GM21390 (cell line): ENCODE measurements at regions not wholly inside any gene's neighbourhood (a gene's known extent, or its start where the extent isn't known, plus 50 kb on each side); places are given as distances from the start of the nearest gene placed in this dataset.
"Not testable (repeated sequence)": the region's sequence is repeated elsewhere in the genome, so short reads cannot be mapped to it uniquely, and the experiment has no call there.

Source experiments
- ATAC-seq: cut with Tn5 transposase; IDR thresholded peaks from one replicate; pipeline ENCODE4 v1.9.1; 2021; ENCODE audit not compliant: unreplicated experiment

DNA sequence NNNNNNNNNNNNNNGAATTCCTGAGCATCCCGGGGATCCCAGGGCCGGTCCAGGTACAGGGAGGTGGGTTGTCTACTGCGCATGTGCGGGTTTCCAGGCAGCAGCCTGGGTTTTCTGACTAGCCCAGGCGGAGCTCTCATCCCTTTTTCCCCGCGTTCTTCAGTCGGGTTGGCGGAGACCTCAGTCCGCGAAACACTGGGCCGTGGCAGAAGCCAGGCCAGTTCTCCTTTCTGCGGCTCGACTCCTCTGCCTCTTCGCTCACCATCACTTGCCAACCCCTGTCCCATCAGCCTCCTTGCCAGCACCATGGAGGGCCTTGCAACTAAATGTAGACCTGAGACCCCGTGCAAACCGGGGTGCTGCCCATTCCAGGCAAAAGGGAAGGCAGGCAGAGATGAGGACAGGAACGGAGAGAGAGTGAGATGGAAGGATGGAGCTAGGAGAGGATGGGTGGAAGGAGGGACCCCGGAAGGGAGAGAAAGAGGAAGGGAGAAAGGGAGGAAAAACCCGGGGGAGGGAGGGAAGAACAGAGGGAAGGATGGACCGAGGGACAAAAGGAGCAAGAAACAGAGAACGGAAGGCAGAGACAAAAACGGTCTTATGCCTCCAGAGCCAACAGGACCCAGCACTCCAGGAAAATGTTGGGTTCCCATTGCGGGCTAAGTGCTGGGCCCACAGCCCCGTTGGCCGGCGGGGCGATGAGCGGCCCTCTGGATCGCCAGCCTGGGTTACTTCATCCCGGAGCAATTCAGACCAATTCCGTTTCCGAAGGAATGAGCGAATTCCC, 445.4 kb upstream of the DEFB115 start:
- ATAC-seq: peak; percentile 53

DNA sequence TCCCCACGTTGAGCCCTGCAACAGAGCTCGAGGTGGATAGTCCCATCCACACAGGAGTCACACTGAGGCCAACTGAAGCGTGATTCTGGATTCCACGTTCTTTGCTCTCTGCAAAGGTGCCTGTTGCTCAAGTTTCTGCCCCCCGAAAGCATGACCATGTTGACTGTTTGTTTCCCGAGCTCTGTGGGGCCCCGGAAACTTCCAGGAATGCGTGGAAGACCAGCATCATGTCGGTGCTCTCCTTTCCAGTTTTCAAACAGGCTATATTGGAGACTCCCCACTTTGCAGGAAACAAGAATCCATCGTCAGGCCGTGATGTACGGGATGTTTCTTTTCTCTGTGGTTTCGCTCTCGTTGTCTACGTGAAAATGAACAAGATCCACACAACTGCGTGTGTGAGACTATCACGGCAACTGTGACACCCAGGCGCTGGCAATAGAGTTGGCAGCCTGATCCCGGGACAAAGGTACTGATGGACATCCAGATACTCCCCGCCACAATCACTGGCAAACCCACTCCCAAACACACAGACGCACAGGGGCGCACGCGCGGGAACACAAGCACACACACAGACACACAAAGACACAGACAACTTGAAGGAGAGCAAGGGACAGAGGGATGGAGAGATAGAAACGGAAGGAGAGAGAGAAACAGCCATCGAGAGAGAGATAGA, 444.6 kb upstream of the DEFB115 start:
- no peak for ATAC-seq

DNA sequence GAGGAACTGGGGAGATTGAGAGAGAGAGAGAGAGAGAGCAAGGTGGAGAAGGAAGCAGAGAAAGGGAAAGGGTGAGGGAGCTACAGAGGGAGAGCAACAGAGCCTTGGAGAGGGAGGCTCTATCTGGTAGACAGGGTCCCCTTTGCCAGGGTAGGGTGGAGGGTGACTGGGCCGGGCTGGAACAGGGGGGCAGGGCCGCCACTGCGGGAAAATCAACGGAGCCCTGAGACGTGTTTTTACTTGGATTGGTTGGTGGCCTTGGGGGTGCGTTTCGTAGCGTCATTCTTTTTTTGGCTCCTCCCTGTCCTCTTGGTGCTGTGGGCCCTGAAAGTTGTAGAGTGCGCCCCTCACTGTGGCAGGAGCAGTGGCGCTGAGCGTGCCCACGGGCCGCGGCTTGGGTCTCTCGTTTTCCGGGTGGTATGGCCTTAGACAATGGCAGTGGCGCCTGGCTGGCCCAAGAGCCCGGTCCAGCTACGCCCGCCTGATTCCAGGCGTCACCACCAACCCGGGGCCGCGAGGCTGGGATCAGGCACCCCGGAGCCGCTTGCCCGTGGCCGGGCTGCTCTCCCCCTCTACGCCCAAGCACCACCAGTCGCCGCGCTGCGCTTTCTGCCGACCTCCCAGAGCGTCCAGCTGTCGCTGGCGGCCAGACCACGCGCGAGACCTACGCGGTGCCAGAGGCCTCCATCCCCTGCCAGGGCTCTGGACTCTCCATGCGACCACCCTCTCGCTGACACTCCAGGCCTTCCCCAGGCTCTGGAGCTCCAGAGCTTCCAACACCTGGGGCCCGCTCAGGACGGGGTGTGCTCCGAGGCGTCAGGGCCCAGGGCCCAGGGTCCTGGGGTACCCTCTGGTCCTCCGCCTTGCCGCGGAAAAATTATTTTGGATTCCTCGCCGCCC, 443.8 kb upstream of the DEFB115 start:
- not testable (repeated sequence) for ATAC-seq

DNA sequence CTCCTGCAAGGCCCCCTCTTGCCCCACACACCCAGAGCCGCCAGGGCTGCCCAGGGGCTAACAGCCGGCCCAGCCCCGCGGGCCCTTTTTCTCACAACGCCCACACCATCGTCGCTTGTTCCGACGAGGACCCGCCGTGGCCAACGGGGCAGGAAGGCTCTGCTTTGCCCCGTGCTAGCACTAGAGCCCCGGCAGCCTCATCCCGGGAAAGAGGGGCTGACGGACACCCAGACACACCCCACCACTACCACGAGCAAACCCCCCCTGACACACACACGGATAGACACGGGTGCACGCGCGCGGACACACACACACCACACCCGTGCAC, 443.2 kb upstream of the DEFB115 start:
- ATAC-seq: not testable (repeated sequence)

DNA sequence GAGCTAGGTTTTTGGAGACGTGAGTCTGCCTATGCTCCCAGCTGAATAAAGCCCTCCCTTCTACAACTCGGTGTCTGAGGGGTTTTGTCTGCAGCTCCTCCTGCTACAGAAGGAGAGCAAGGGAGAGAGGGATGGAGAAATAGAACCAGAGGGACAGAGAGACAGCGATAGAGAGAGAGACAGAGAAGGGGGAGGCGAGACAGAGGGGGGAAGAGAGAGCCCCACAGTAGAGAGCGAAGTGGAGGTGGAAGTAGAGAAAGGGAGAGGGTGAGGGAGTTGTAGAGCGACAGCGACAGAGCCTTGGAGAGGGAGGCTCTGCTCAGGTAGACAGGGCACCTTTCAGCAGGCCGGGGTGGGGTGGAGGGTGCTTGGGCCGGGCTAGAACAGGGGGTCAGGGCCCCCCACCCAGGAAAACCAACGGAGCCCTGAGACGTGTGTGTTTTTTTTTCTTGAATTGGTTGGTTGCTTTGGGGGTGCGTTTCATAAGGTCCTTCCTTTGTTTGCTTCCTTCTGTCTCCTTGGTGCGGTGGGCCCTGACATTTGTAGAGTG, 442.4 kb upstream of the DEFB115 start:
- ATAC-seq: not testable (repeated sequence)

DNA sequence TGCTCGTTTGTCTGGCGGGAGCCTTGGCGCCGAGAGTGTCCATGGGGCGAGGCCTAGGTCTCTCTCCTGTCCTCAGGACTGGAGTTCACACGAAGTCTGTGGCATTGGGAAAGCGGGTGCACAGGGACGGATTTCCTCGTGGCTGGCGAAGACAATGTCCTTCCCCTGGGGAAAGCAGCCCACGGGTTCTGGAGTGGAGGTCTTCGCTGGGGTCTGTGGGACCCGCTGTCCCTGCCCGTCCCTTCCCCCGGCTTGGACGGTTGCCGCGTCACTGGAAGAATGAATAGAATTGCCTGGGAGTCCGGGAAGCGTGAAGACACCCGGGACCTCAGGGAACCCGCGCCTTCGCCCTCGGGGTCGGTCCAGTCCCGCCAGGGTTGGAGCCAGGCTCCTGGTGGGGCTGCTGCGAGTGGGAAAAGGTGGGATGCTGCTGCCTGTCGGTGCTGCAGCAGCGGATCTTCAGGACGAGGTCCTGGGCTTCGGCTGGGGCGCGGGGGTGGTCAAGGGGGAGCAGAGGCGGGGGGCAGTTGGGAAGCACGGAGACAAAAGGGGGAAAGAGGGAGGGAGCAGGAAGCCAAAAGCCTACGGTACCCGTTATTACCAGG, 441.8 kb upstream of the DEFB115 start:
- ATAC-seq: no peak

DNA sequence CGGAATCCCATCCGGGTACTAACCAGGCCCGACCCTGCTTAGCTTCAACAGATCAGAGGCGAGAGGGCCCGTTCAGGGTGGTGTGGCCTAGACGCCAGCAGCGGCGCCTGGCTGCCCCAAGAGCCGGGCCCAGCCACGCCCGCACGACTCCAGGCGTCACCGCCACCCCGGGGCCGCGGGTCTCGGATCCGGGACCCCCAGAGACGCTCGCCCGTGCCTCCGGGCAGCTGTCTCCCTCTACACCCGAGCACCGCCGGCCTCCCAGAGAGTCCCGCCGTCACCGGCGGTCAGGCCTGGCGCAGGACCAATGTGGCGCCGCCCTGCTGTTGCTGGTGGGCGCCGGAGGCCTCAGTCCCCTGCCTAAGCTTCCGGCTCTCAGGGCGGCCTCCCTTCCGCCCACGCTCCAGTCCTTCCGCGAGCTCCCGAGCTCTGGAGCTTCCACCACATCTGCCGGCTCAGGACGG, 441.2 kb upstream of the DEFB115 start:
- no peak for ATAC-seq

DNA sequence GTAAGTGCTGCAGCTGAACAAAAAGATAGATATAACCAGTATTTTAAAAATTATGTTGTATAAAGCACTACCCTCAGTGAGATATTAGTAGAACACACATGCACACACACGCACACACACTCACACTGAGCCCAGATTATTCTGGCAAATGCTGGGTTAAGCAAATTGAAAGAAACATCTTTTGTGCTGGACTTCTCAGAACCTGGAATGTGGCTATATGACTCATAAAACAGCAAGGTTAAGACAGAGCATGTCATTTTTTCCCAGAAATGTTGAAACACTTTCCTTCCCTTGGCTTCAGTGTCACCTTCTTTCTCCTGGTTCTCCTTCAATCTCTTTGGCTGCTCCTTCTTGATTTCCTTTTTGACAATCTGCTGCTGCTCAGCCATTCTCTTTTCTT, 435.8 kb upstream of the DEFB115 start:
- not testable (repeated sequence) for ATAC-seq

DNA sequence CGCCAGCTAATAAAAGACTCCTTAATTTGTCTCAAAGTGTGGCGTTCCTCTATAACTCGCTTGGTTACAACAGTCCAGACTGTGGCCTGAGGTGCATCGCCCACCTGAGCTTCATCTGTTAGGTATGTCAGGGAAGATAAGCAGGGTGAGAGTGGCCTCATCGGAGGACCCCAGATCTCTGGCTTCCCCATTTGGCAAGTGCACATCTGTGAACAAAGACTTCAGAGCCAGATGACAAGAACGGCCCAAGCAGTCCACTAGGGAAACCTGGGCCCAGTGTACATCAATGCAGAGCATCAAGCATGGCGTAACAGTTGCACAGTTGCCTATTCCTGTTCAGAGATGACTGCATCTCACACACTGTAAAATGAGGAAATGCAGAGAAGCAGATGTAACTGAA, 432.8 kb upstream of the DEFB115 start:
- not testable (repeated sequence) for ATAC-seq

DNA sequence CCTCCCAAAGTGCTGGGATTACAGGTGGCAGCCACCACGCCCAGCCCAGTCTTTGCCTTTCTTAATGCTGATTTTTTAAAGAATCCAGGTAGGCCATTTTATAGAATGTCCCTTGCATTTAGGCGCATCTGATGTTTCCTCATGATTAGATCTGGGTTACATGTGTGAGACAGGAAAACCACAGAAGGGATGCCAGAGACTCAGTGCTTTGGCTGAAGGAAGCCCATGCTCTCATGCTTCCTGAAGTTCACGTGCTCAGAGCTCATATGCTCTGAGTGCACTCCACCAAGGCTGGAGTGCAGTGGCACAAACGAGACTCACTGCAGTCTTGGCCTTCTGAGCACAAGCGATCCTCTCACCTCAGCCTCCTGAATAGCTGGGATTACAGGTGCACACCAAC, 411.5 kb upstream of the DEFB115 start:
- ATAC-seq: not testable (repeated sequence)

DNA sequence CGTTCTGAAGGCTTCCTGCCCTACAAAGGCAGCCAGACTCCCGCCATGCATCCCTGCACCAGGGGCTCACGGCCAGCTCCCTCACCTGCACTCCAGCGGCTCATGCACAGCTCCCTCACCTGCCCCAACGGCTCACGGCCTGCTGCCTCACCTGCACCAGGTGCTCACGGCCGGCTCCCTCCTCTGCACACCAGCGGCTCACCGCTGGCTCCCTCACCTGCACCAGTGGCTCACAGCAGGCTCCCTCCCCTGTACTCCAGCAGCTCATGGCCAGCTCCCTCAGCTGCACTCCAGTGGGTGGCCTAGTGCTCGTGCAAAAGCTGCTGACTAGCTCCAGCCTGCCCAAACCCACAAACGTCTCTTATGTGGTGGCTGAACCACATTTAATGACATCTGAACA, 389.2 kb upstream of the DEFB115 start:
- not testable (repeated sequence) for ATAC-seq

DNA sequence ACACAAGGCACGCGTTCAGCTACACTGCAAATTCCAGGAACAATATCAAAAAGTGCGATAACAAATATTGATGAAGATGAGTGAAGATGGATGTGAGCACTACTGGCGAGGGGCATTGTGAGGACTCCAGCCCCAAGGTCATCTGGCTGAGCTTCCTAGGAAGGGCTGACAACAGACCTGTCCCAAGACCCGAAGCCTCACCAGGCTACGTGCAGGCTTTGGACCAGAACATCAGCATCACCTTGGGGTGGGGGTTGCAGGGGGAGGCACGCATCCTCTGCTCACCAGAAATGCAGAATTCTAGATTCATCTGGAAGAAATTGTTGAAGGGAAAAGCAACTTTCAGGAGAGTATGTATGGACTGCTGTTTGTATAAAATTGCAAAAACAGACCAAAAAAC, 386.3 kb upstream of the DEFB115 start:
- ATAC-seq: not testable (repeated sequence)

DNA sequence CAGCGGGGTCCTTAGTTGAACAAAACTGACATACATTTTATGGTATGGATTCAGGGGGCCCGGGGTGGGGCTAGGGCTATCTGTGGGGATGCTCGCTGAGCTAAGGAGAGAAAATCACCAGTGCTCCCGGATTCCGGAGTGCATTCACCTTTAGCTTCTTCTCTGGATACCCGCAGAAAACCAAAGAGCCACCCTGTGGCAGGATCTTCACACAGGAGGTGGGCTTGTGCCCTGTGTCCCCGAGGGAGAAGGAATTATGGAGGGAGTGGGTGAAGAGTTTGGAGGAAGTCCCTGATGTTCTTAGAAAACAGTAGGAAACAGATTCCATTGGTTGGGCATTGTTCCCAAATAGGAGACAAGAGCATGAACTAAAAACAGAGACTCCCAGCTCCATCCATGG, 385.2 kb upstream of the DEFB115 start:
- ATAC-seq: not testable (repeated sequence)

DNA sequence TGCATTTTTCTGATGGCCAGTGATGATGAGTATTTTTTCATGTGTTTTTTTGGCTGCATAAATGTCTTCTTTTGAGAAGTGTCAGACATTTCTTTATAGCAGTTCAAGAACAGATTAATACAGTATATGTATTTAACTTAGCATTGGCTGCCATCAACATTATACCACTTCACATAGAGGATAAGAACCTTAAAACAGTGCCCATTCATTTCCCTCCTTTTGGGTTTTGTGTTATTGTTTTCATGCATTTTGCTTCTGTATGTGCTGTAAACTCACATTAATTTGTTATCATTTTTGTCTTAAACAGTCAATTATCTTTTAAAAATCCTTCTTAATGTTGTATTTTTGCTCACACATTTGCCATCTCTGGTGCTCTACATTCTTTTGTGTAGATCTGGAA, 381.6 kb upstream of the DEFB115 start:
- not testable (repeated sequence) for ATAC-seq

DNA sequence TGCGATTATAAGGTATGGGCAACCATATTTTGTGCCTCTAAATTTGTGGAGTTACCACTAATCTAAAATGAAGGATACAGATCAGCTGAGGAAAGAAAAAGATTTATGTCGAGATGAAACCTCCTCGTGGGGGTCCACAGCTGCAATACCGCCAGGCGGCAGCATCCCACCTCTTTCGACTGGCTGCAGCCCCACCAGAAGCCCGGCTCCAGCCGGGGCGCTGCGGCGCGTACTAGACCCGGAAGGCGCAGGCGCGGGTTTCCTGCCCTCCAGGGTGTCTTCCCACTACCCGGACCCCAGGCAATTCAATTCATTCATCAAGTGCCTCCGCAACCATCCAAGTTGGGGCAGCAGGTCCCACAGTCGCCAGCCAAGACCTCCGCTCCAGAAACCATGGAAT, 366.1 kb upstream of the DEFB115 start:
- ATAC-seq: not testable (repeated sequence)

DNA sequence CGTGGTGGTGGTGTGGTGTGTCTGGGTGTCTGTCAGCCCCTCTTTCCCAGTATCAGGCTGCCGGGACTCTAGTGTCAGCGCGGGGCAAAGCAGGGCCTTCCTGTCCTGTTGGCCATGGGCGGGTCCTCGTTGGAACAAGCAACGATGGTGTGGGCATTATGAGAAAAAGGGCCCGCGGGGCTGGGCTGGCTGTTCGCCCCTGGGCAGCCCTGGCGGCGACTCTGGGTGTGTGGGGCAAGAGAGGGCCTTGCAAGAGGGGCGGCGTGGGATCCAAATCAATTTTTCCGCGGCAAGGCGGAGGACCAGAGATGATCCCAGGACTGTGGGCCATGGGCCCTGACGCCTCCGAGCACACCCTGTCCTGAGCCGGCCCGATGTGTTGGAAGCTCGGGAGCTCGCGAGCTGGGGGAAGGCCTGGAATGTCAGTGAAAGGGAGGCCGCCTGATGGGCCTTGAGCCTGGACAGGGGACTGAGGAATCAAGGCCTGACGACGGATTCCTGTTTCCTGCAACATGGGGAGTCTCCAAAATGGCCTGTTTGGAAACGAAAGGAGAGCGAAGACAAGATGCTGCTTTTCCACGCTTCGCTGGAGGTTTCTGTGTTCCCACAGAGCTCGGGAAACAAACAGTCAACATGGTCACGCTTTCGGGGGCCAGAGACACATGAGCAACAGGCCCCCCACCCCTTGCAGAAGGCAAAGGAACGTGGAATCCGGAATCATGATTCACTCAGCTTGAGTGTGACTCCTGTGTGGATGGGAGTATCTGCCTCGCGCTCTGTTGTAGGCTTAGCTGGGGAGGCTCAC, 364.7 kb upstream of the DEFB115 start:
- ATAC-seq: no peak

DNA sequence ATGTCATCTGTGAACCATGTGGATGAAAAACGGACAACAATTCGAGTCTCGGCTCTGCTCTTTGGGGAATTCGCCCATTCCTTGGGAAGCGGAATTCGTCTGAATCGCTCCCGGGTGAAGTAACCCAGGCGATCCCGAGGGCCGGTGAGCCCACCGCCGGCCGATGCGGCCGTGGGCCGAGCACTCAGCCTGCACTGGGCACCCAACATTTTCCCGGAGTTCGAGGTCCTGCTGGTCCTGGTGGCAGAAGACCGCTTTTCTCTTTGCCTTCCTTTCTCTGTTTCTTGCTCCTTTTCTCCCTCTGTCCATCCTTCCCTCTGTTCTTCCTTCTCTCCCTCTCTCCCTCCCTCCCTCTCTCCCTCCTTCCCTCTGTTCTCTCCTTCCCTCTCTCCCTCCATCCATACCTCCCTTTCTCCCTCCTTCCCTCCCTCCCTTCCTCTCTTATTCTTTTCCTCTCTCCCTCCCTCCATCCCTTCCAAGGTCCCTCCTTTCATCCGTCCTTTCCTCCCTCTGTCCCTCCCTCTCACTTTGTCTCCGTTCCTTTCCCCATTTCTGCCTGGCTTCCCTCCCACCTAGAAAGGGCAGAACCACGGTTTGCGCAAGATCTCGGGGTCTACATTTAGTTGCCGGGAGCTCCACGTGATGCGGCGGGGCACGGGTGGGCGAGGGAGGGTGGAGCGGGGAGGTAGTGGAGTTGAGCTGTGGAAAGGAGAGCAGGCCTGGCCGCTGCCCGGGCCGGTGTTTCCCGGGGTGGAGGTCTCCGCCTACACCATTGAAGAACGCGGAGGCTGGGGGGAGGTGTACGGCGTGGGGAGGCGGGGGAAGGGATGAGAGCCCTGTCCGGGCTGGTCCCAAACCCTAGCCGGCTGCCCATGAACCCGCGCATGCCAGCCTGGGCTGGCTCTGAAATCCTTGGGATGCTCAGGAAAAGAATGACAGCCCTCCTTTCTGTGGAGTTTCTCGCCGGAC, 363.8 kb upstream of the DEFB115 start:
- not testable (repeated sequence) for ATAC-seq

DNA sequence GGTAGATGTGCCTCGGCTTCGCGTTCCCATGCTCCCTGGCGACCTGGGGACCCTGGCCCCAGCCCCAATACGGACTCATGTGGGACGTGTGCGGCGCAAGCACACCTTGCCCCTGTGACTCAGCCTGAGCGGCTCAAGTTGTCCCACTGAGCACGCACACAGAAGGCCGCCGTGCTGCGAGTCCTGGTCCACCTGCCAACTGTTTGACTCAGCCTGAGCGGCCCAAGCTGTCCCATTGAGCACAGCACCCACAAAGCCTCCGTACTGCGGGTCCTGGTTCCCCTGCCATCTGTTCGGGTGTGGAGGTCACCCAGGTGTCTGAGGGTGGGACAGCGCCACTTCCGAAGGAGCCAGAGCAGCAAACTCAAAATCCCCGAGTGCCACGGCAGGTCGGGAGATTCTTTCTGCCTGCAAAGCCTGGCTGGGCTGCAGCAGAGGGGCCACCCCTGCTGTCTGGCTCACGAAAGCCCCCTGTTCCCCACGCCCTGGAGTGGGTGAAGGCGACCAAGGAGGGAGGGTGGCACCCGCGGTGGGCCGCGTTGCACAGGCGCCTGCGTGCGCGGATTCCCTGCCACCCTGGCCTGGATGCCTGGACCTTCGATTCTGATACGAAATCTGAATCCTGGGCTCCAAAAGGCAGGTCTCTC, 362.6 kb upstream of the DEFB115 start:
- not testable (repeated sequence) for ATAC-seq
